Activated naive CD4-positive, alpha-beta T cell treated with anti-CD3 and anti-CD28 coated beads, Interleukin-2, amount 50 U/mL, for 72 hours (primary cell): ENCODE measurements at regions not wholly inside any gene's neighbourhood (a gene's known extent, or its start where the extent isn't known, plus 50 kb on each side); places are given as distances from the start of the nearest gene placed in this dataset.

Experiments
- ATAC-seq, 2 donors: fragments of 150-1000 bp; cut with Tn5 transposase; 2 replicates each; pipeline ENCODE4 v1.10.0; 2021; ENCODE audit warnings: mild to moderate bottlenecking in 2 of 2, moderate library complexity in 2 of 2
- DNase-seq, 2 donors: peaks; one replicate each; pipeline ENCODE4 v3.0.0; 2021 to 2022; ENCODE audit warnings: low spot score in 2 of 2
- H3K27ac Mint-ChIP-seq, 2 donors: one replicate each; pipeline ENCODE4 v1.8.0; 2022; ENCODE audit warnings: mild to moderate bottlenecking in 2 of 2, mixed read lengths in 2 of 2
- H3K36me3 Mint-ChIP-seq, 2 donors: one replicate each; pipeline ENCODE4 v1.8.0; 2022; ENCODE audit warnings: mixed read lengths in 2 of 2
- H3K9me3 Mint-ChIP-seq, 2 donors: one replicate each; pipeline ENCODE4 v1.8.0; 2022; ENCODE audit warnings: mixed read lengths in 2 of 2

GRCh38 chr13:40170982-40171381 is 495.5 kb downstream of the FOXO1 start:
- peak; percentile 95 to 97 for ATAC-seq
- Mint-ChIP-seq H3K36me3 (peaks cover 5 to 23% of the 10 kb centered on the region in 2 donors), H3K9me3 (peaks cover under 1 to 9% of the 10 kb centered on the region in 2 donors), H3K27ac (peak overlapping the region; percentile 56 to 76)
- peak; percentile 30 to 79 for DNase-seq

GRCh38 chr13:40171566-40171965 is 494.9 kb downstream of the FOXO1 start:
- no peak for ATAC-seq
- peaks cover 4 to 9% of the 10 kb centered on the region in 2 donors for H3K9me3 Mint-ChIP-seq
- peak overlapping the region in 1 of 2 donors; percentile 56 for H3K27ac Mint-ChIP-seq
- H3K36me3 Mint-ChIP-seq: peaks cover 10 to 23% of the 10 kb centered on the region in 2 donors
- no peak for DNase-seq

GRCh38 chr13:40172149-40172591 is 494.3 kb downstream of the FOXO1 start:
- Mint-ChIP-seq H3K36me3 (peaks cover 10 to 23% of the 10 kb centered on the region in 2 donors), H3K27ac (peak overlapping the region in 1 of 2 donors; percentile 56), H3K9me3 (peaks cover 4 to 9% of the 10 kb centered on the region in 2 donors)
- ATAC-seq: no peak
- no peak for DNase-seq

GRCh38 chr13:40172878-40173277 is 493.6 kb downstream of the FOXO1 start:
- ATAC-seq: no peak
- peaks cover 10 to 23% of the 10 kb centered on the region in 2 donors for H3K36me3 Mint-ChIP-seq
- H3K27ac Mint-ChIP-seq: peak overlapping the region in 1 of 2 donors; percentile 56
- no peak for DNase-seq
- H3K9me3 Mint-ChIP-seq: peaks cover 4 to 8% of the 10 kb centered on the region in 2 donors

- H3K27ac Mint-ChIP-seq: no peak overlapping the region
- ATAC-seq (no peak), DNase-seq (no peak)
- H3K9me3 Mint-ChIP-seq: peaks cover 0 to 4% of the 10 kb centered on the region in 2 donors
- peaks cover 9 to 16% of the 10 kb centered on the region in 2 donors for H3K36me3 Mint-ChIP-seq
Observed at GRCh38 chr13:40175639-40176038, 490.8 kb downstream of the FOXO1 start.

GRCh38 chr13:40176242-40176641 is 490.2 kb downstream of the FOXO1 start:
- Mint-ChIP-seq H3K36me3 (peaks cover 10 to 12% of the 10 kb centered on the region in 2 donors), H3K27ac (no peak overlapping the region), H3K9me3 (peaks cover 0 to 4% of the 10 kb centered on the region in 2 donors)
- DNase-seq (no peak), ATAC-seq (no peak)

GRCh38 chr13:40178130-40178529 is 488.3 kb downstream of the FOXO1 start:
- peak in 1 of 2 donors; percentile 28 for ATAC-seq

GRCh38 chr13:40179445-40180281 is 486.8 kb downstream of the FOXO1 start:
- peaks cover 20 to 23% of the 10 kb centered on the region in 2 donors for H3K36me3 Mint-ChIP-seq
- no peak overlapping the region for H3K27ac Mint-ChIP-seq
- no peak for ATAC-seq
- peaks cover 4 to 14% of the 10 kb centered on the region in 2 donors for H3K9me3 Mint-ChIP-seq
- no peak for DNase-seq

More at GRCh38 chr13:40178130-40178529, 488.3 kb downstream of the FOXO1 start:
- Mint-ChIP-seq H3K27ac (no peak overlapping the region), H3K36me3 (peaks cover 15 to 17% of the 10 kb centered on the region in 2 donors), H3K9me3 (peaks cover 2 to 8% of the 10 kb centered on the region in 2 donors)
- DNase-seq: no peak

GRCh38 chr13:40180776-40181175 is 485.7 kb downstream of the FOXO1 start:
- Mint-ChIP-seq H3K9me3 (peaks cover 4 to 17% of the 10 kb centered on the region in 2 donors), H3K36me3 (peaks cover 20 to 29% of the 10 kb centered on the region in 2 donors), H3K27ac (no peak overlapping the region)
- DNase-seq: no peak
- no peak for ATAC-seq

- Mint-ChIP-seq H3K36me3 (peaks cover 17 to 29% of the 10 kb centered on the region in 2 donors), H3K9me3 (peaks cover 4 to 13% of the 10 kb centered on the region in 2 donors), H3K27ac (no peak overlapping the region)
- ATAC-seq (peak in 1 of 2 donors; percentile 17), DNase-seq (no peak)
Observed at GRCh38 chr13:40181203-40181845, 485.1 kb downstream of the FOXO1 start.

- peaks cover 15 to 29% of the 10 kb centered on the region in 2 donors for H3K36me3 Mint-ChIP-seq
- H3K27ac Mint-ChIP-seq: no peak overlapping the region
- DNase-seq (no peak), ATAC-seq (no peak)
- H3K9me3 Mint-ChIP-seq: peaks cover 4 to 13% of the 10 kb centered on the region in 2 donors
Observed at GRCh38 chr13:40182591-40182990, 483.9 kb downstream of the FOXO1 start.

GRCh38 chr13:40185414-40185813 is 481.0 kb downstream of the FOXO1 start:
- H3K9me3 Mint-ChIP-seq: peaks cover 4 to 13% of the 10 kb centered on the region in 2 donors
- no peak for DNase-seq
- peaks cover 11 to 21% of the 10 kb centered on the region in 2 donors for H3K36me3 Mint-ChIP-seq
- ATAC-seq: no peak
- H3K27ac Mint-ChIP-seq: no peak overlapping the region

GRCh38 chr13:40186041-40186440 is 480.4 kb downstream of the FOXO1 start:
- Mint-ChIP-seq H3K9me3 (peaks cover 4 to 13% of the 10 kb centered on the region in 2 donors), H3K27ac (peak overlapping the region in 1 of 2 donors; percentile 97), H3K36me3 (peaks cover 10 to 21% of the 10 kb centered on the region in 2 donors)
- peak; percentile 6 to 13 for ATAC-seq
- DNase-seq: no peak

GRCh38 chr13:40186626-40187323 is 479.7 kb downstream of the FOXO1 start:
- H3K27ac Mint-ChIP-seq: peak overlapping the region; percentile 85 to 97
- ATAC-seq (no peak), DNase-seq (peak in 1 of 2 donors; percentile 59)

GRCh38 chr13:40187324-40187795 is 479.1 kb downstream of the FOXO1 start:
- DNase-seq: peak; percentile 53 to 70
- Mint-ChIP-seq H3K27ac (peak overlapping the region; percentile 97 to 98), H3K9me3 (peaks cover 4 to 13% of the 10 kb centered on the region in 2 donors), H3K36me3 (peaks cover 6 to 21% of the 10 kb centered on the region in 2 donors)
- peak; percentile 69 to 82 for ATAC-seq

More at GRCh38 chr13:40186626-40187323, 479.7 kb downstream of the FOXO1 start:
- peaks cover 6 to 21% of the 10 kb centered on the region in 2 donors for H3K36me3 Mint-ChIP-seq
- H3K9me3 Mint-ChIP-seq: peaks cover 4 to 13% of the 10 kb centered on the region in 2 donors
